ENCODE measurements at regions not wholly inside any gene's neighbourhood (a gene's known extent, or its start where the extent isn't known, plus 50 kb on each side); places are given as distances from the start of the nearest gene placed in this dataset.
"Not testable (repeated sequence)": the region's sequence is repeated elsewhere in the genome, so short reads cannot be mapped to it uniquely, and the experiment has no call there.

- in situ Hi-C loops (cut with MboI; ENCODE audit: low sequenced_read_pairs), result no loop called here
- H3K4me1 ChIP-seq, result no peaks in the 10 kb centered on the region
- no peaks in the 10 kb centered on the region for H3K27me3 ChIP-seq (ENCODE audit: low read depth)
- no peak for DNase-seq (ENCODE audit: low spot score in 2 of 2)
- no peaks in the 10 kb centered on the region for H3K36me3 ChIP-seq (replicated peaks)
- no peaks in the 10 kb centered on the region for H3K9me3 ChIP-seq
- H3K4me3 ChIP-seq, result no peak overlapping the region
Observed at GRCh38 chr3:137304313-137305056, 346.7 kb downstream of the IL20RB start.

DNA sequence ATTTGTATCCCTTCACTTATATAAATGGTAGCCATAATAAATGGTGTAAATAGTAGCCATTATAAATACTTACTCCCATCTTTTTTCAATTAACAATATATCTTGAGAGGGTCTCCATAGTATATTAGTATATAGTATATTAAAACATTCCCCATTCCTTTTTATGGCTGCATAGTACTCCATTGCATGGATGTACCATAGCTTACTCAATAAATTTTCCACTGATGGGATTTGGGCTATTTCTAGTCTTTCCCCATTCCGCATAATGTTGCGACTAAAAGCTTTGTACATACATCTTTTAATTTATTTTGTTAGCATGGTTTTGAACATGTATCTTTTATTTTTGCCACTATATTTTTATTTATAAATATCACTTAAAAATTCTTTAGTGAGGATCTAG lies 366.3 kb downstream of the IL20RB start:
- H3K4me3 ChIP-seq, result no peak overlapping the region
- no peaks in the 10 kb centered on the region for H3K4me1 ChIP-seq
- H3K9me3 ChIP-seq, result no peaks in the 10 kb centered on the region
- no peak for DNase-seq (ENCODE audit: low spot score in 2 of 2)
- no peaks in the 10 kb centered on the region for H3K27me3 ChIP-seq (ENCODE audit: low read depth)
- H3K36me3 ChIP-seq (replicated peaks), result no peaks in the 10 kb centered on the region
- in situ Hi-C loops (cut with MboI; ENCODE audit: low sequenced_read_pairs), result no loop called here

- no peaks in the 10 kb centered on the region for H3K27me3 ChIP-seq (ENCODE audit: low read depth)
- DNase-seq (ENCODE audit: low spot score in 2 of 2), result no peak
- in situ Hi-C loops (cut with MboI; ENCODE audit: low sequenced_read_pairs), result no loop called here
- H3K4me3 ChIP-seq, result no peak overlapping the region
- no peaks in the 10 kb centered on the region for H3K4me1 ChIP-seq
- no peaks in the 10 kb centered on the region for H3K36me3 ChIP-seq (replicated peaks)
- H3K9me3 ChIP-seq, result no peaks in the 10 kb centered on the region
Observed at GRCh38 chr3:137325170-137325569, 367.4 kb downstream of the IL20RB start.

GRCh38 chr3:137325934-137326333 lies 368.2 kb downstream of the IL20RB start:
- Histone ChIP-seq H3K4me1 (no peaks in the 10 kb centered on the region), H3K9me3 (no peaks in the 10 kb centered on the region), H3K4me3 (no peak overlapping the region), H3K27me3 (ENCODE audit: low read depth) (no peaks in the 10 kb centered on the region), H3K36me3 (replicated peaks) (no peaks in the 10 kb centered on the region)
- in situ Hi-C loops (cut with MboI; ENCODE audit: low sequenced_read_pairs), result no loop called here
- no peak for DNase-seq (ENCODE audit: low spot score in 2 of 2)

DNA sequence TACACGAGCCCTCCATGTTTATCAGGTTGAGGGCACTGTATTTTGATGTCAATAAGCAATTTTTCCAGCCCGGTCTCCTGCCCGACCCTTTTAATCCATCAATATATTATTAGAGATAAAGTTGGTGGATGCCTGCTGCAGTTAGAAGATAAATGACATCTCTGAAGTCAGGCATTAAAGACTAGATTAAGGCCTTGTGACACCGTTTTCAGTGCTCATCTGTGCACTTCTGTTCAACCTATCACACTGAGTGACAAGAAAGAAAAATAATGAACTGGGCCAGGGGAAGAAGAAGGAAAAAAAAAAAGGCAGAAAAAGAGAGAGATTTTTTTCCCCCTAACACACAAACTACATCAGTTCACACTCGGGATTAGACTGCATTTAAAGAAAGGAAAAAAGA lies 371.8 kb downstream of the IL20RB start:
- H3K9me3 ChIP-seq, result no peaks in the 10 kb centered on the region
- H3K27me3 ChIP-seq (ENCODE audit: low read depth), result no peaks in the 10 kb centered on the region
- no peak overlapping the region for H3K4me3 ChIP-seq
- in situ Hi-C loops (cut with MboI; ENCODE audit: low sequenced_read_pairs), result no loop called here
- no peaks in the 10 kb centered on the region for H3K36me3 ChIP-seq (replicated peaks)
- no peaks in the 10 kb centered on the region for H3K4me1 ChIP-seq
- DNase-seq (ENCODE audit: low spot score in 2 of 2), result no peak

DNA sequence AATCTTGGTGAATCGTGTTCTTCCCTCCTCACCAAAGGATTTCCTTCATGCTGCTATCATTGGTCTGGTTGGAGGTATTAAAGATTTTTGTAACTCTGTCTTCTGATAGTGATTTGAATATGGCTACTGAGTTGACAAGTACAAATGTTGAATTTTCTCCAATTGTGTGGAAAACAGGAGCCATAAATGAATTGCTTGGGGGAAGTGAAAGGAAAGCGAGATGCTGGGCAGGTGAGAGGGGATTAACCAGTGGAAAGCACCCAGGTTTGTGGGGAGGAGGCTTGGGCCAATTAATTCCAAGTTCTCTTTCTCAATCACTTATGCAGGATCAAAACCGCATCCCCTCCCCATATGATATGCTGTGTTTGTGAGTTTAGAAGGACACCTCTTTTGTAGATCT lies 372.5 kb downstream of the IL20RB start:
- no peak for DNase-seq (ENCODE audit: low spot score in 2 of 2)
- in situ Hi-C loops (cut with MboI; ENCODE audit: low sequenced_read_pairs), result no loop called here
- H3K27me3 ChIP-seq (ENCODE audit: low read depth), result no peaks in the 10 kb centered on the region
- no peaks in the 10 kb centered on the region for H3K36me3 ChIP-seq (replicated peaks)
- H3K4me1 ChIP-seq, result no peaks in the 10 kb centered on the region
- no peak overlapping the region for H3K4me3 ChIP-seq
- no peaks in the 10 kb centered on the region for H3K9me3 ChIP-seq

DNA sequence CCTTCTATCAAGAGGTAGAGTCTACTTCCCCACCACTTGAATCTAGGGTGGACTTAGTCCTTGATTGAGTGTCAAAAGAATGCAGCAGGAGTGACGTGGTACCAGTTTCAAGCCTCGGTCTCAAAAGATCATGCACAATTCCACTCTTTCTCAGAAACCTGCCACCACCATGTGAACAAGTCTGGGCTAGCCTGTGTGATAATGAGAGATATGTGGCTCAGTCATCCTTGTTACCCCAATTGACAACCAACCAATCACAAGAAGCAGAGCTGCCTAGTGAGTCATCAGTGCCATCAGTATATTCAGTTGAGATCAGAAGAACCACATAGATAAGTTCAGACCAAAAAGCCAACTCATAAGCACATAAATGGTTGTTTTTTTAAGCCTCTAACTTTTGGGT lies 374.5 kb downstream of the IL20RB start:
- Histone ChIP-seq H3K9me3 (no peaks in the 10 kb centered on the region), H3K4me1 (no peaks in the 10 kb centered on the region), H3K27me3 (ENCODE audit: low read depth) (no peaks in the 10 kb centered on the region), H3K36me3 (replicated peaks) (no peaks in the 10 kb centered on the region), H3K4me3 (no peak overlapping the region)
- in situ Hi-C loops (cut with MboI; ENCODE audit: low sequenced_read_pairs), result no loop called here
- no peak for DNase-seq (ENCODE audit: low spot score in 2 of 2)

DNA sequence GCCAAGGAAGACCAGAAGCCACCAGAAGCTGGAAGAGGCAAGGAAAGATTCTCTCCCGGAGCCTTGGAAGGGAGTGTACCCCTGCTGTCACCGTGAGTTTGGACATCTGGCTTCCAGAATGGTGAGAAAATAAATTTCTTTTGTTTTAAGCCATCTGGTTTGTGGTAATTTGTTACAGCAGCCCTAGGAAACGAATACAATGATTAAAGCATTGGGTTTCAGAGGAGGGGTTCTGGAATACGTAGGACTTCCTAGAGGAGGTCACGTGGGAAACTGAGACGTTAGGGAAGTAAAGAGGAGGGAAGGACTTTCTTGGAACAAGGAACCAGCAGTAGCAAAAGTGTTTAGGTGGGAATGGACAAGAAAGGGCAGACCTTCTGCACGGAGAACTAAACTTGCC lies 377.7 kb downstream of the IL20RB start:
- Histone ChIP-seq H3K27me3 (ENCODE audit: low read depth) (no peaks in the 10 kb centered on the region), H3K4me3 (no peak overlapping the region), H3K9me3 (no peaks in the 10 kb centered on the region), H3K36me3 (replicated peaks) (no peaks in the 10 kb centered on the region), H3K4me1 (no peaks in the 10 kb centered on the region)
- no peak for DNase-seq (ENCODE audit: low spot score in 2 of 2)
- in situ Hi-C loops (cut with MboI; ENCODE audit: low sequenced_read_pairs), result no loop called here

- DNase-seq (ENCODE audit: low spot score in 2 of 2); H3K36me3 ChIP-seq (replicated peaks); H3K4me1 ChIP-seq; in situ Hi-C loops (cut with MboI; ENCODE audit: low sequenced_read_pairs); H3K27me3 ChIP-seq (ENCODE audit: low read depth); H3K4me3 ChIP-seq; H3K9me3 ChIP-seq: not testable (repeated sequence)
Observed at GRCh38 chr3:137338400-137338799, 380.6 kb downstream of the IL20RB start.

GRCh38 chr3:137343283-137343682 lies 385.5 kb downstream of the IL20RB start:
- DNase-seq (ENCODE audit: low spot score in 2 of 2), result no peak
- Histone ChIP-seq H3K9me3 (no peaks in the 10 kb centered on the region), H3K27me3 (ENCODE audit: low read depth) (no peaks in the 10 kb centered on the region), H3K36me3 (replicated peaks) (no peaks in the 10 kb centered on the region), H3K4me1 (no peaks in the 10 kb centered on the region), H3K4me3 (no peak overlapping the region)
- in situ Hi-C loops (cut with MboI; ENCODE audit: low sequenced_read_pairs), result no loop called here

- H3K4me3 ChIP-seq, result no peak overlapping the region
- in situ Hi-C loops (cut with MboI; ENCODE audit: low sequenced_read_pairs), result no loop called here
- no peak for DNase-seq (ENCODE audit: low spot score in 2 of 2)
- no peaks in the 10 kb centered on the region for H3K9me3 ChIP-seq
- H3K36me3 ChIP-seq (replicated peaks), result no peaks in the 10 kb centered on the region
- H3K27me3 ChIP-seq (ENCODE audit: low read depth), result no peaks in the 10 kb centered on the region
- H3K4me1 ChIP-seq, result no peaks in the 10 kb centered on the region
Observed at GRCh38 chr3:137347132-137347531, 389.3 kb downstream of the IL20RB start.

DNA sequence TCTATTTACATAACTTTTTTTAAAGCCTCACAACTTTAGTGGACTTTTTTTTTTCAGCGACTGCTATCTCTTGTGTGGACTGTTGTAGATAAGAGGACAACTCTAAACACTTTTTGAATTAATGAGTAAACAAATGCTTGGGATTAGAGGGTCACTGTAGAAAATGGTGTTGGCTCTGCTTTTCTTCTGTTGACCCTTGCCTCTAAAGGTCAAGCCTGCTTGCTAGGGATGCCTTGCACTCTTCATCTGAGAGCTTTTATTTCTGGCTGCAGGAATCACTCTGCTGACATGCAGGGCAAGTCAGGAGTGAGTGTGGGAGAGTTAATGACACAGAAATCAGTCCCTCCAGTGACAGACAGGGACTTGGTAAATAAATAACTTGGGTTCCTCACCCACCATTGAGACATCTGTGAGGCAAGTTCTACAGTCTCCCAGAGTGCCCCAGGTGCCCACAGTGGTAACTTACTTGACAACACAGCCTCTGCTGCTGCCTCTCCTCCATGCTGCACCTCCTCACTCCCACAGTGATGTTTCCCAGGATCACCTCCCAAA lies 390.1 kb downstream of the IL20RB start:
- no peaks in the 10 kb centered on the region for H3K36me3 ChIP-seq (replicated peaks)
- in situ Hi-C loops (cut with MboI; ENCODE audit: low sequenced_read_pairs), result no loop called here

DNA sequence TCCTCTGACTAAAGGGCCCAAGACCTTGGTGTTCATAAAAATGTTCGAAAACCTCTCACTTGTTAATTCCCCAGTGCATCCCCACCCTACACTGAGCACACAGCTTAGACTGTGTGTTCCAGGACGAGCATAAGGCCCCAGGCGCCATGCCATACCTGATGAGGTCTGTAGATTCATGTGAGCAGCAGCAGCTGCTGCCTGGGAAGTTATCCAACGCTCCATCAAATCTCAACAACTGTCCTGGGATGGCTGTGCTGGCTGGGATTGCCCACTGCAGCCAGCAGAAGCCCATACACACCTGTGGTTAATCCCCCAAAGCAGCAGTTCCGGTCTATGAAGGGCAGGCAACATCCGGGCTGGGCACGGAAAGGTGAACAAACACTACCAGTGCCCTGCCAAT lies 391.2 kb downstream of the IL20RB start:
- Histone ChIP-seq H3K4me3 (no peak overlapping the region), H3K27me3 (ENCODE audit: low read depth) (no peaks in the 10 kb centered on the region), H3K4me1 (no peaks in the 10 kb centered on the region), H3K9me3 (no peaks in the 10 kb centered on the region), H3K36me3 (replicated peaks) (no peaks in the 10 kb centered on the region)
- DNase-seq (ENCODE audit: low spot score in 2 of 2), result no peak
- in situ Hi-C loops (cut with MboI; ENCODE audit: low sequenced_read_pairs), result no loop called here

More for the DNA sequence above, 390.1 kb downstream of the IL20RB start:
- no peak for DNase-seq (ENCODE audit: low spot score in 2 of 2)
- no peaks in the 10 kb centered on the region for H3K27me3 ChIP-seq (ENCODE audit: low read depth)
- H3K4me1 ChIP-seq, result no peaks in the 10 kb centered on the region
- H3K4me3 ChIP-seq, result no peak overlapping the region
- no peaks in the 10 kb centered on the region for H3K9me3 ChIP-seq

GRCh38 chr3:137349557-137350348 lies 392.0 kb downstream of the IL20RB start:
- Histone ChIP-seq H3K4me1 (no peaks in the 10 kb centered on the region), H3K4me3 (no peak overlapping the region), H3K27me3 (ENCODE audit: low read depth) (no peaks in the 10 kb centered on the region), H3K36me3 (replicated peaks) (no peaks in the 10 kb centered on the region), H3K9me3 (no peaks in the 10 kb centered on the region)
- no peak for DNase-seq (ENCODE audit: low spot score in 2 of 2)
- in situ Hi-C loops (cut with MboI; ENCODE audit: low sequenced_read_pairs), result no loop called here
